ENCODE measurements at regions not wholly inside any gene's neighbourhood (a gene's known extent, or its start where the extent isn't known, plus 50 kb on each side); places are given as distances from the start of the nearest gene placed in this dataset.

GRCh38 chr2:194491409-194492115 is 1165.5 kb upstream of the SLC39A10 start:
- H3K36me3 ChIP-seq (ENCODE audit: control insufficient read depth in 2 of 3, insufficient read depth in 3 of 3, low read length in 3 of 3): no peaks in the 10 kb centered on the region
- intact Hi-C loops (cut with DNase I): no loop called here
- no peaks in the 10 kb centered on the region for H3K4me1 ChIP-seq (ENCODE audit: control insufficient read depth in 2 of 3, insufficient read depth in 2 of 3, low read depth in 1 of 3, low read length in 3 of 3)
- no peak overlapping the region for H3K27ac ChIP-seq (ENCODE audit: low read depth in 2 of 2, low read length in 2 of 2)
- no peak overlapping the region for H3K9ac ChIP-seq (ENCODE audit: low read length in 3 of 3)
- H3K27me3 ChIP-seq (ENCODE audit: control insufficient read depth, insufficient read depth, low read length): no peaks in the 10 kb centered on the region
- DNase-seq (no peak), FAIRE-seq (no peak)
- TF ChIP-seq CTCF (IDR thresholded peaks at IDR 0.05; ENCODE audit: borderline replicate concordance, extremely low read depth, insufficient read depth): no peak
- H3K9me3 ChIP-seq (ENCODE audit: control insufficient read depth in 2 of 3, insufficient read depth in 1 of 3, low read length in 3 of 3): no peaks in the 10 kb centered on the region
- H3K4me3 ChIP-seq (ENCODE audit: low read length in 3 of 3): no peak overlapping the region

- H3K27ac ChIP-seq (ENCODE audit: low read depth in 2 of 2, low read length in 2 of 2): no peak overlapping the region
- intact Hi-C loops (cut with DNase I): no loop called here
- no peaks in the 10 kb centered on the region for H3K36me3 ChIP-seq (ENCODE audit: control insufficient read depth in 2 of 3, insufficient read depth in 3 of 3, low read length in 3 of 3)
- H3K4me1 ChIP-seq (ENCODE audit: control insufficient read depth in 2 of 3, insufficient read depth in 2 of 3, low read depth in 1 of 3, low read length in 3 of 3): no peaks in the 10 kb centered on the region
- no peak overlapping the region for H3K9ac ChIP-seq (ENCODE audit: low read length in 3 of 3)
- H3K27me3 ChIP-seq (ENCODE audit: control insufficient read depth, insufficient read depth, low read length): no peaks in the 10 kb centered on the region
- FAIRE-seq (no peak), DNase-seq (no peak)
- no peak for TF ChIP-seq CTCF (IDR thresholded peaks at IDR 0.05; ENCODE audit: borderline replicate concordance, extremely low read depth, insufficient read depth)
- H3K9me3 ChIP-seq (ENCODE audit: control insufficient read depth in 2 of 3, insufficient read depth in 1 of 3, low read length in 3 of 3): no peaks in the 10 kb centered on the region
- no peak overlapping the region for H3K4me3 ChIP-seq (ENCODE audit: low read length in 3 of 3)
Measured at GRCh38 chr2:194486326-194486725, 1170.7 kb upstream of the SLC39A10 start.

GRCh38 chr2:194483041-194483440 is 1174.0 kb upstream of the SLC39A10 start:
- no peaks in the 10 kb centered on the region for H3K27me3 ChIP-seq (ENCODE audit: control insufficient read depth, insufficient read depth, low read length)
- H3K9me3 ChIP-seq (ENCODE audit: control insufficient read depth in 2 of 3, insufficient read depth in 1 of 3, low read length in 3 of 3): no peaks in the 10 kb centered on the region
- DNase-seq: no peak
- no peak overlapping the region for H3K4me3 ChIP-seq (ENCODE audit: low read length in 3 of 3)
- no peaks in the 10 kb centered on the region for H3K4me1 ChIP-seq (ENCODE audit: control insufficient read depth in 2 of 3, insufficient read depth in 2 of 3, low read depth in 1 of 3, low read length in 3 of 3)
- no peak overlapping the region for H3K9ac ChIP-seq (ENCODE audit: low read length in 3 of 3)
- no peak for TF ChIP-seq CTCF (IDR thresholded peaks at IDR 0.05; ENCODE audit: borderline replicate concordance, extremely low read depth, insufficient read depth)
- intact Hi-C loops (cut with DNase I): no loop called here
- no peaks in the 10 kb centered on the region for H3K36me3 ChIP-seq (ENCODE audit: control insufficient read depth in 2 of 3, insufficient read depth in 3 of 3, low read length in 3 of 3)
- no peak for FAIRE-seq
- no peak overlapping the region for H3K27ac ChIP-seq (ENCODE audit: low read depth in 2 of 2, low read length in 2 of 2)

GRCh38 chr2:194465641-194466040 is 1191.4 kb upstream of the SLC39A10 start:
- H3K27ac ChIP-seq (ENCODE audit: low read depth in 2 of 2, low read length in 2 of 2): no peak overlapping the region
- no peaks in the 10 kb centered on the region for H3K4me1 ChIP-seq (ENCODE audit: control insufficient read depth in 2 of 3, insufficient read depth in 2 of 3, low read depth in 1 of 3, low read length in 3 of 3)
- no peak for TF ChIP-seq CTCF (IDR thresholded peaks at IDR 0.05; ENCODE audit: borderline replicate concordance, extremely low read depth, insufficient read depth)
- H3K9me3 ChIP-seq (ENCODE audit: control insufficient read depth in 2 of 3, insufficient read depth in 1 of 3, low read length in 3 of 3): no peaks in the 10 kb centered on the region
- no peak overlapping the region for H3K9ac ChIP-seq (ENCODE audit: low read length in 3 of 3)
- no peak overlapping the region for H3K4me3 ChIP-seq (ENCODE audit: low read length in 3 of 3)
- no peaks in the 10 kb centered on the region for H3K27me3 ChIP-seq (ENCODE audit: control insufficient read depth, insufficient read depth, low read length)
- no peaks in the 10 kb centered on the region for H3K36me3 ChIP-seq (ENCODE audit: control insufficient read depth in 2 of 3, insufficient read depth in 3 of 3, low read length in 3 of 3)
- intact Hi-C loops (cut with DNase I): no loop called here
- no peak for FAIRE-seq
- no peak for DNase-seq
